Heart left ventricle (tissue), 16 donors: ENCODE measurements at regions not wholly inside any gene's neighbourhood (a gene's known extent, or its start where the extent isn't known, plus 50 kb on each side); places are given as distances from the start of the nearest gene placed in this dataset.

Source experiments
- ATAC-seq, 4 donors: fragments of 200-7000 bp; cut with Tn5 transposase; one replicate each; pipeline ENCODE4 v1.9.1; 2020 to 2022; ENCODE audit warnings: moderate library complexity in 4 of 4, mild to moderate bottlenecking in 3 of 4, moderate number of reproducible peaks in 1 of 4
- DNase-seq, 5 donors: peaks; one replicate each; pipeline ENCODE4 v3.0.0-alpha.2; 2020
- H3K27ac ChIP-seq, 12 donors: fragments of 200-600 bp; sonication (generic) in 4 of 12; one replicate each; pipeline versions ENCODE4 v1.5.0 to v1.8.0; 2016 to 2022; ENCODE audit warnings: mild to moderate bottlenecking in 2 of 12
- H3K27me3 ChIP-seq, 9 donors: fragments of 200-600 bp; sonication (generic) in 2 of 9; one replicate each; pipeline versions ENCODE4 v1.5.1 to v1.8.0; 2016 to 2022; ENCODE audit warnings: mild to moderate bottlenecking in 3 of 9
- H3K36me3 ChIP-seq, 9 donors: fragments of 200-600 bp; sonication (generic) in 2 of 9; one replicate each; pipeline versions ENCODE4 v1.5.0 to v1.8.0; 2018 to 2022; ENCODE audit warnings: mild to moderate bottlenecking in 2 of 9
- H3K4me1 ChIP-seq, 12 donors: fragments of 200-600 bp; sonication (generic) in 4 of 12; one replicate each; pipeline versions ENCODE4 v1.5.0 to v1.8.0; 2016 to 2022; ENCODE audit warnings: mild to moderate bottlenecking in 3 of 12
- H3K4me3 ChIP-seq, 12 donors: fragments of 200-600 bp; sonication (generic) in 4 of 12; one replicate each; pipeline versions ENCODE4 v1.5.0 to v1.8.0; 2017 to 2022; ENCODE audit warnings: mild to moderate bottlenecking in 9 of 12, moderate library complexity in 4 of 12
- H3K9me3 ChIP-seq, 12 donors: fragments of 200-600 bp; sonication (generic) in 4 of 12; one replicate each; pipeline versions ENCODE4 v1.5.0 to v1.8.0; 2016 to 2022; ENCODE audit warnings: mild to moderate bottlenecking in 1 of 12
- CTCF ChIP-seq, 12 donors: fragments of 200-600 bp; sonication (generic) in 4 of 12; IDR thresholded peaks; one replicate each; pipeline versions ENCODE4 v1.5.0 to v1.8.0; 2018 to 2022; ENCODE audit warnings: antibody characterized with exemption in 12 of 12, mild to moderate bottlenecking in 5 of 12
- POLR2A ChIP-seq, 2 donors: fragments of 450-650 bp; IDR thresholded peaks; one replicate each; pipeline ENCODE4 v1.6.1; 2017; ENCODE audit warnings: antibody characterized with exemption in 2 of 2, mild to moderate bottlenecking in 2 of 2, moderate library complexity in 2 of 2
- WGBS, 4 donors: extraction: QIAGEN DNeasy Blood & Tissue Kit in 2 of 4; methylation state at CpG; one replicate each; pipeline versions ENCODE4 v1.1.5 to v1.1.7; 2013 to 2018; 5-methylcytosine and 5-hydroxymethylcytosine counted together
- intact Hi-C, 10 donors: fragments of 100-400 bp; cut with DNase I; formaldehyde crosslinking; loops; one replicate each; pipeline versions ENCODE4 v1.11.1 to v1.14.2; 2022
- donor health status: ischemic (EF 13 %, LVEDD 7.1; RV severe dilation, severe dysfunction).
- donor health status: healthy with polysubstance abuse.
- donor health status: DM: no; HTN: yes; CAD: no.
- donor health status: DM: no; HTN: no; CAD: no.
- donor health status: ischemic (EF 25% LVEDD 6.9; RV normal size, moderate dysfunction).
- donor health status: ischemic (EF 25% LVEDD 5.7; RV mildly dilated, moderate dysfunction).
- donor health status: healthy.
- donor health status: DM: yes; HTN: yes; CAD: no.
- donor health status: ischemic (EF 35%, LVEDD 5.7; RV mildly dilated, moderate dysfunction).
- donor health status: nonischemic (EF 11% LVEDD 7.7; RV severe dilation, severe dysfunction).
- donor health status: DM: yes; HTN: yes; CAD: no.
- donor health status: PGD.
- donor health status: ischemic (EF 29% LVEDD 5.4; RV normal size, mild dysfunction).
- donor health status: nonischemic (EF 23%, LVEDD 6.1; RV moderate dilation, normal function).

DNA sequence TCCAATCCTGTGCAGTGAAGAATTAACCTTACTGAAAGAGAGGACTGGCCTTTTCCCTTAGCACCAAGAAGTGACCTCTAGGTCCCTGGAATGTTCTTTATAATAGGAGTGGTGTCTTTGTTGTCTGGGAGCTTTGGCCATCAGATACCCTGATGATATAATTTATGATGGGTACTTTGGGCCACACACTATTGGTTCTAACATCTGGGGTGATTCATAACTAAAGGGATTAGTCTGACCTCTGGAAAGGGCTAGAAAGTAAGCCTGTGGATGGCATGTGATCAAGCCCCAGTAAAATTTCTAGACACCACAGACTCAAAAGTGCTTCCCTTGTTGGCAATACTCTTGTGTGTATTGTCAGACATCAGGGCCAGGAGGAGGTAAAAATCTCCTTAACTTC is 891.2 kb downstream of the KCNA4 start:
- Histone ChIP-seq H3K9me3 (no peaks in the 10 kb centered on the region), H3K4me3 (no peak overlapping the region), H3K4me1 (no peaks in the 10 kb centered on the region), H3K27ac (no peak overlapping the region), H3K36me3 (no peaks in the 10 kb centered on the region), H3K27me3 (no peaks in the 10 kb centered on the region)
- TF ChIP-seq CTCF (IDR thresholded peaks at IDR 0.05), result no peak
- TF ChIP-seq POLR2A (IDR thresholded peaks at IDR 0.05), result no peak
- intact Hi-C loops, result no loop called here
- no peak for DNase-seq
- ATAC-seq, result no peak

- 73 to 80% (median 77%) methylated on average over 8 of the region's 8 CpGs for WGBS, 4 donors
- no peak for TF ChIP-seq POLR2A (IDR thresholded peaks at IDR 0.05)
- TF ChIP-seq CTCF (IDR thresholded peaks at IDR 0.05), result no peak
- H3K27ac ChIP-seq, result no peak overlapping the region
- H3K4me1 ChIP-seq, result no peaks in the 10 kb centered on the region
- H3K27me3 ChIP-seq, result no peaks in the 10 kb centered on the region
- no peaks in the 10 kb centered on the region for H3K9me3 ChIP-seq
- DNase-seq (no peak), ATAC-seq (no peak)
- no peak overlapping the region for H3K4me3 ChIP-seq
- intact Hi-C loops, result no loop called here
- no peaks in the 10 kb centered on the region for H3K36me3 ChIP-seq
Observed at GRCh38 chr11:29124470-29124869, 892.4 kb downstream of the KCNA4 start.

GRCh38 chr11:29119707-29120618 is 896.9 kb downstream of the KCNA4 start:
- Histone ChIP-seq H3K4me3 (no peak overlapping the region), H3K27ac (no peak overlapping the region), H3K4me1 (no peaks in the 10 kb centered on the region), H3K36me3 (no peaks in the 10 kb centered on the region), H3K9me3 (no peaks in the 10 kb centered on the region), H3K27me3 (no peaks in the 10 kb centered on the region)
- TF ChIP-seq POLR2A (IDR thresholded peaks at IDR 0.05) (no peak), CTCF (IDR thresholded peaks at IDR 0.05) (no peak)
- WGBS, 4 donors, result 62 to 78% (median 66%) methylated on average over 11 of the region's 11 CpGs
- intact Hi-C loops, result no loop called here
- ATAC-seq (no peak), DNase-seq (no peak)

DNA sequence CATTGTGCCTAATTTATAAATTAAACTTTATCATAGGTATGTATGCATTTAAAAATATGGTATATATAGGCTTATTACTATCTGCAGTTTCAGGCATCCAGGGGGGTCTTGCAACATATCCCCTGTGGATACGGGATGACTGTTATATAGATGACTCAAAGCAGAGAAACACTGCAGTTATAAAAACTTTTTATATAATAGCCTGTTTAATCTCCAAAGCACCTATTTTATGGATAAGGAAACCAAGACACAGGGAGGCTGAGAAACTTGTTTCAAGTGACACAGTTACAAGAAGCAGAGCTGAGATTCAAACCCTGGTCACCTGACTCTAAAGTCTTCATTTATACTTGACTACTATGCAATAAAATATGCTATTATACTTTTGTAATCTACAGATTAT is 897.7 kb downstream of the KCNA4 start:
- H3K27ac ChIP-seq, result no peak overlapping the region
- H3K27me3 ChIP-seq, result no peaks in the 10 kb centered on the region
- H3K4me3 ChIP-seq, result no peak overlapping the region
- H3K36me3 ChIP-seq, result no peaks in the 10 kb centered on the region
- no peaks in the 10 kb centered on the region for H3K4me1 ChIP-seq
- DNase-seq (no peak), ATAC-seq (no peak)
- TF ChIP-seq CTCF (IDR thresholded peaks at IDR 0.05) (no peak), POLR2A (IDR thresholded peaks at IDR 0.05) (no peak)
- intact Hi-C loops, result no loop called here
- H3K9me3 ChIP-seq, result no peaks in the 10 kb centered on the region
- WGBS, 4 donors, result 51 to 92% (median 77%) methylated on average over 1 of the region's 1 CpG
